H9 (cell line): ENCODE measurements at regions not wholly inside any gene's neighbourhood (a gene's known extent, or its start where the extent isn't known, plus 50 kb on each side); places are given as distances from the start of the nearest gene placed in this dataset.

ENCODE experiments used
- DNase-seq: peaks from one replicate; pipeline ENCODE4 v3.0.0-alpha.2; 2017
- H2AFZ ChIP-seq: one replicate; pipeline ENCODE4 v1.6.1; 2013; ENCODE audit warnings: mild to moderate bottlenecking, low read length, control low read depth, moderate library complexity
- H2AK5ac ChIP-seq: 2 replicates; pipeline ENCODE4 v1.6.1; 2013; ENCODE audit warnings: low read length, control low read depth, mixed read lengths; ENCODE audit not compliant: insufficient read length
- H2BK120ac ChIP-seq: one replicate; pipeline ENCODE4 v1.6.1; 2013; ENCODE audit warnings: low read depth, mild to moderate bottlenecking, low read length, control low read depth, inconsistent platforms; ENCODE audit not compliant: poor library complexity, severe bottlenecking
- H2BK12ac ChIP-seq: 2 replicates; pipeline ENCODE4 v1.6.1; 2013; ENCODE audit warnings: low read length, control low read depth, mixed read lengths, low read depth; ENCODE audit not compliant: insufficient read length
- H2BK15ac ChIP-seq: 2 replicates; pipeline ENCODE4 v1.6.1; 2013; ENCODE audit warnings: low read depth, low read length, control low read depth
- H2BK20ac ChIP-seq: one replicate; pipeline ENCODE4 v1.6.1; 2013; ENCODE audit warnings: low read depth, mild to moderate bottlenecking, low read length, control low read depth, inconsistent platforms; ENCODE audit not compliant: poor library complexity, severe bottlenecking
- H2BK5ac ChIP-seq: 2 replicates; pipeline ENCODE4 v1.6.1; 2013; ENCODE audit warnings: low read length, control low read depth, mixed read lengths; ENCODE audit not compliant: insufficient read length
- H3K14ac ChIP-seq: 2 replicates; pipeline ENCODE4 v1.6.1; 2013; ENCODE audit warnings: low read length, control low read depth; ENCODE audit not compliant: insufficient read depth
- H3K18ac ChIP-seq: 2 replicates; pipeline ENCODE4 v1.6.1; 2013; ENCODE audit warnings: low read depth, mild to moderate bottlenecking, mixed read lengths, low read length, control low read depth; ENCODE audit not compliant: insufficient read length
- H3K23ac ChIP-seq: 2 replicates; pipeline ENCODE4 v1.6.1; 2013; ENCODE audit warnings: low read length, control low read depth, mixed read lengths, low read depth; ENCODE audit not compliant: insufficient read length
- H3K23me2 ChIP-seq: 2 replicates; pipeline ENCODE4 v1.6.1; 2013; ENCODE audit warnings: low read depth, mild to moderate bottlenecking, mixed read lengths, low read length, control low read depth; ENCODE audit not compliant: insufficient read length, poor library complexity, severe bottlenecking
- H3K27ac ChIP-seq: 2 replicates; pipeline ENCODE4 v1.5.1; 2013; ENCODE audit warnings: low read length, control low read depth, mixed read lengths, low read depth; ENCODE audit not compliant: insufficient read length
- H3K27me3 ChIP-seq: 2 replicates; pipeline ENCODE4 v1.6.1; 2013; ENCODE audit warnings: low read length, control low read depth, inconsistent platforms; ENCODE audit not compliant: insufficient read depth
- H3K4ac ChIP-seq: 2 replicates; pipeline ENCODE4 v1.6.1; 2013; ENCODE audit warnings: low read depth, mild to moderate bottlenecking, control low read depth, inconsistent platforms, low read length, moderate library complexity
- H3K4me1 ChIP-seq: 2 replicates; pipeline ENCODE4 v1.6.1; 2013; ENCODE audit warnings: low read length, control low read depth, inconsistent platforms; ENCODE audit not compliant: insufficient read depth
- H3K4me2 ChIP-seq: 2 replicates; pipeline ENCODE4 v1.6.1; 2013; ENCODE audit warnings: low read length, control low read depth, mixed read lengths; ENCODE audit not compliant: insufficient read length, insufficient read depth
- H3K56ac ChIP-seq: 2 replicates; pipeline ENCODE4 v1.6.1; 2013; ENCODE audit warnings: low read depth, mild to moderate bottlenecking, mixed read lengths, low read length, control low read depth; ENCODE audit not compliant: insufficient read length
- H3K79me1 ChIP-seq: 2 replicates; pipeline ENCODE4 v1.6.1; 2013; ENCODE audit warnings: low read depth, mild to moderate bottlenecking, moderate library complexity, low read length, control low read depth, inconsistent platforms; ENCODE audit not compliant: insufficient read depth, poor library complexity, severe bottlenecking
- H3K79me2 ChIP-seq: 2 replicates; pipeline ENCODE4 v1.6.1; 2013; ENCODE audit warnings: low read length, control low read depth, inconsistent platforms; ENCODE audit not compliant: insufficient read depth
- H3K9ac ChIP-seq: 2 replicates; pipeline ENCODE4 v1.6.1; 2013; ENCODE audit warnings: low read length, control low read depth, mixed read lengths; ENCODE audit not compliant: insufficient read length; ENCODE audit errors: extremely low read depth
- H3K9me3 ChIP-seq: one replicate; pipeline ENCODE4 v1.6.1; 2013; ENCODE audit warnings: low read depth, low read length, inconsistent platforms; ENCODE audit not compliant: control insufficient read depth
- H3T11ph ChIP-seq: one replicate; pipeline ENCODE4 v1.6.1; 2013; ENCODE audit warnings: mild to moderate bottlenecking, low read length, control low read depth, inconsistent platforms
- H4K20me1 ChIP-seq: one replicate; pipeline ENCODE4 v1.6.1; 2013; ENCODE audit not compliant: control insufficient read depth, insufficient read length, insufficient read depth
- H4K5ac ChIP-seq: 2 replicates; pipeline ENCODE4 v1.6.1; 2013; ENCODE audit warnings: low read depth, mild to moderate bottlenecking, mixed read lengths, low read length, control low read depth; ENCODE audit not compliant: insufficient read length
- H4K8ac ChIP-seq: replicated peaks from 2 replicates; pipeline ENCODE4 v1.6.1; 2013; ENCODE audit warnings: low read length, control low read depth, mixed read lengths, low read depth; ENCODE audit not compliant: insufficient read length
- H4K91ac ChIP-seq: 2 replicates; pipeline ENCODE4 v1.6.1; 2013; ENCODE audit warnings: low read depth, mild to moderate bottlenecking, moderate library complexity, mixed read lengths, low read length, control low read depth; ENCODE audit not compliant: insufficient read length
- H3K27ac Mint-ChIP-seq, 3 experiments: 2 replicates in 2 of 3; 3 replicates in 1 of 3; pipeline ENCODE4 v1.8.0; 2020 to 2021; ENCODE audit warnings: mixed read lengths in 3 of 3, mild to moderate bottlenecking in 1 of 3, moderate library complexity in 1 of 3
- H3K27me3 Mint-ChIP-seq: 2 replicates; pipeline ENCODE4 v1.8.0; 2021; ENCODE audit warnings: low read depth, mild to moderate bottlenecking, moderate library complexity, mixed read lengths
- H3K36me3 Mint-ChIP-seq, 3 experiments: 2 replicates in 2 of 3; 3 replicates in 1 of 3; pipeline ENCODE4 v1.8.0; 2020 to 2021; ENCODE audit warnings: low read depth in 3 of 3, mixed read lengths in 3 of 3; ENCODE audit not compliant: insufficient read depth in 1 of 3
- H3K4me1 Mint-ChIP-seq, 2 experiments: 2 replicates each; pipeline ENCODE4 v1.8.0; 2020; ENCODE audit warnings: mixed read lengths in 2 of 2
- H3K4me3 Mint-ChIP-seq, 2 experiments: 2 replicates in 1 of 2; 3 replicates in 1 of 2; pipeline ENCODE4 v1.8.0; 2020 to 2021; ENCODE audit warnings: mild to moderate bottlenecking in 2 of 2, mixed read lengths in 2 of 2, moderate library complexity in 1 of 2
- H3K9me3 Mint-ChIP-seq, 2 experiments: 2 replicates in 1 of 2; 3 replicates in 1 of 2; pipeline ENCODE4 v1.8.0; 2020; ENCODE audit warnings: mild to moderate bottlenecking in 2 of 2, mixed read lengths in 2 of 2, moderate library complexity in 1 of 2
- WGBS: extraction: QIAGEN DNeasy Blood & Tissue Kit; methylation state at CpG from one replicate; pipeline ENCODE4 v1.1.7; 2013; ENCODE audit warnings: missing lambda C conversion rate, low lambda C conversion rate, mixed read lengths; ENCODE audit not compliant: insufficient read length; ENCODE audit errors: extremely low coverage; 5-methylcytosine and 5-hydroxymethylcytosine counted together
- TF ChIP-seq, protein P1 (sequence below): fragments of 200-600 bp; sonication (generic); conservative IDR thresholded peaks from 3 replicates; pipeline ENCODE4 v1.8.0; 2021; ENCODE audit warnings: antibody characterized with exemption, mild to moderate bottlenecking

DNA sequence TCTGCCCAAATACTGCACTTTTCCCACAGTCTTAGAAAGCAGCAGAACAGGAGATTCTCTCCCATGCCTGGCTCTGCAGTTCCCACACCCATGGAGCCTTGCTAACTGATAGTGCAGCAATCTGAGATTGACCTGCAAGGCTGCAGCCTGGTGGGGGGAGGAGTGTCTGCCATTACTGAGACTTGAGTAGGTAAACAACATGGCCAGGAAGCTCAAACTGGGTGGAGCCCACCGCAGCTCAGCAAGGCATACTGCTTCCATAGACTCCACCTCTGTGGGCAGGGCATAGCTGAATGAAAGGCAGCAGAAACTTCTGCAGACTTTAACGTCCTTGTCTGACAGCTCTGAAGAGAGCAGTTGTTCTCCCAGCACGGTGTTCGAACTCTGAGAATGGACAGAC is 358.5 kb upstream of the PCDH9 start:
- Histone ChIP-seq H3K4me2 (no peak overlapping the region), H2AFZ (no peak overlapping the region), H3K23me2 (no peaks in the 10 kb centered on the region), H4K91ac (no peak overlapping the region), H3K4ac (no peak overlapping the region), H3K23ac (no peak overlapping the region), H3T11ph (no peak overlapping the region), H2BK120ac (no peak overlapping the region), H3K56ac (no peak overlapping the region), H2BK5ac (no peak overlapping the region), H4K8ac (no peak overlapping the region), H3K14ac (no peak overlapping the region), H2AK5ac (no peak overlapping the region), H3K27me3 (no peaks in the 10 kb centered on the region), H3K18ac (no peak overlapping the region), H3K79me2 (no peaks in the 10 kb centered on the region), H4K20me1 (no peaks in the 10 kb centered on the region), H3K4me1 (no peaks in the 10 kb centered on the region), H2BK12ac (no peak overlapping the region), H3K79me1 (no peaks in the 10 kb centered on the region), H4K5ac (no peak overlapping the region), H3K9me3 (no peaks in the 10 kb centered on the region), H2BK20ac (no peak overlapping the region), H3K9ac (no peak overlapping the region), H2BK15ac (no peak overlapping the region), H3K27ac (no peak overlapping the region)
- Mint-ChIP-seq H3K4me1 (no peaks in the 10 kb centered on the region), H3K4me3 (no peak overlapping the region), H3K9me3 (peaks cover 8 to 13% of the 10 kb centered on the region in 2 experiments; a peak in 4 of 5 replicates), H3K27ac (no peak overlapping the region), H3K36me3 (peaks cover 0 to 4% (median 0%) of the 10 kb centered on the region in 3 experiments; a peak in 3 of 7 replicates), H3K27me3 (no peaks in the 10 kb centered on the region)
- DNase-seq = no peak
- TF ChIP-seq, protein P1, sequence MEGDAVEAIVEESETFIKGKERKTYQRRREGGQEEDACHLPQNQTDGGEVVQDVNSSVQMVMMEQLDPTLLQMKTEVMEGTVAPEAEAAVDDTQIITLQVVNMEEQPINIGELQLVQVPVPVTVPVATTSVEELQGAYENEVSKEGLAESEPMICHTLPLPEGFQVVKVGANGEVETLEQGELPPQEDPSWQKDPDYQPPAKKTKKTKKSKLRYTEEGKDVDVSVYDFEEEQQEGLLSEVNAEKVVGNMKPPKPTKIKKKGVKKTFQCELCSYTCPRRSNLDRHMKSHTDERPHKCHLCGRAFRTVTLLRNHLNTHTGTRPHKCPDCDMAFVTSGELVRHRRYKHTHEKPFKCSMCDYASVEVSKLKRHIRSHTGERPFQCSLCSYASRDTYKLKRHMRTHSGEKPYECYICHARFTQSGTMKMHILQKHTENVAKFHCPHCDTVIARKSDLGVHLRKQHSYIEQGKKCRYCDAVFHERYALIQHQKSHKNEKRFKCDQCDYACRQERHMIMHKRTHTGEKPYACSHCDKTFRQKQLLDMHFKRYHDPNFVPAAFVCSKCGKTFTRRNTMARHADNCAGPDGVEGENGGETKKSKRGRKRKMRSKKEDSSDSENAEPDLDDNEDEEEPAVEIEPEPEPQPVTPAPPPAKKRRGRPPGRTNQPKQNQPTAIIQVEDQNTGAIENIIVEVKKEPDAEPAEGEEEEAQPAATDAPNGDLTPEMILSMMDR = no peak
- WGBS = no CpG with 5 or more reads among the region's 4 CpGs
